GM12878 (cell line): ENCODE measurements at regions not wholly inside any gene's neighbourhood (a gene's known extent, or its start where the extent isn't known, plus 50 kb on each side); places are given as distances from the start of the nearest gene placed in this dataset.

Experiments
- ATAC-seq: fragments of 200-7000 bp; cut with Tn5 transposase; 3 replicates; pipeline ENCODE4 v1.9.1; 2020; ENCODE audit warnings: mild to moderate bottlenecking, moderate library complexity
- BruUV-seq: library from RNA; stranded (reverse); fragments of 400-500 nt; replicated peaks from 2 replicates; lab custom pipeline; 2021; lab: Mats Ljungman, UMichigan
- CTCF ChIA-PET: fragments of 300-600 bp; sonication (Branson Sonifier 250); formaldehyde crosslinking; extraction: SDS; loops from one replicate; lab custom pipeline; 2021; ENCODE audit warnings: inconsistent platforms; lab: Yijun Ruan, JAX
- POLR2A ChIA-PET: fragments of 350-600 bp; formaldehyde crosslinking; extraction: SDS; loops from one replicate; lab custom pipeline; 2021; ENCODE audit warnings: inconsistent platforms; lab: Charles Lee
- RAD21 ChIA-PET: fragments of 300-600 bp; sonication (Branson Sonifier 250); formaldehyde crosslinking; loops from one replicate; lab custom pipeline; 2023; ENCODE audit warnings: antibody characterized with exemption; ENCODE audit not compliant: unreplicated experiment; lab: Charles Lee
- SMC1A ChIA-PET: fragments of 300-600 bp; sonication (Branson Sonifier 250); formaldehyde crosslinking; loops from one replicate; lab custom pipeline; 2023; ENCODE audit not compliant: unreplicated experiment, uncharacterized antibody; lab: Charles Lee
- DNase-seq: peaks from one replicate; pipeline ENCODE4 v3.0.0-alpha.2; 2011; ENCODE audit warnings: low read depth, low spot score
- FAIRE-seq: peaks from 3 replicates; lab custom pipeline; 2011; peaks lifted over from hg19 to GRCh38; lab: Jason Lieb, UNC
- H2AFZ ChIP-seq: 2 replicates; pipeline ENCODE4 v1.6.0; 2011; ENCODE audit warnings: low read depth, low read length, control low read depth; ENCODE audit not compliant: control insufficient read depth
- H3K27ac ChIP-seq: 2 replicates; pipeline ENCODE4 v1.5.1; 2011; ENCODE audit warnings: control low read depth; ENCODE audit not compliant: control insufficient read depth, insufficient read depth
- H3K27me3 ChIP-seq, 2 experiments: replicated peaks in 1 of 2; 2 replicates each; pipeline versions ENCODE4 v1.6.0 to v1.6.1; 2011; ENCODE audit warnings: low read length in 1 of 2; ENCODE audit not compliant: control insufficient read depth in 2 of 2, insufficient read depth in 2 of 2
- H3K36me3 ChIP-seq, 2 experiments: 2 replicates each; pipeline ENCODE4 v1.5.1; 2011; ENCODE audit warnings: low read length in 1 of 2; ENCODE audit not compliant: control insufficient read depth in 2 of 2, insufficient read depth in 2 of 2
- H3K4me1 ChIP-seq: 2 replicates; pipeline ENCODE4 v1.6.1; 2011; ENCODE audit warnings: mild to moderate bottlenecking, low read length, moderate library complexity, mixed read lengths; ENCODE audit not compliant: control insufficient read depth, insufficient read depth
- H3K4me2 ChIP-seq: 2 replicates; pipeline ENCODE4 v1.6.0; 2011; ENCODE audit warnings: control low read depth; ENCODE audit not compliant: control insufficient read depth, insufficient read depth
- H3K4me3 ChIP-seq: fragments of 200-600 bp; sonication (generic); 2 replicates; pipeline ENCODE4 v1.5.1; 2016
- H3K79me2 ChIP-seq: 2 replicates; pipeline ENCODE4 v1.6.0; 2011; ENCODE audit warnings: low read length; ENCODE audit not compliant: control insufficient read depth, insufficient read depth
- H3K9ac ChIP-seq: 2 replicates; pipeline ENCODE4 v1.8.0; 2011; ENCODE audit warnings: low read length, control low read depth, mixed read lengths; ENCODE audit not compliant: control insufficient read depth, insufficient read depth
- H3K9me3 ChIP-seq: replicated peaks from 3 replicates; pipeline ENCODE4 v1.5.1; 2011; ENCODE audit warnings: mild to moderate bottlenecking, low read length; ENCODE audit not compliant: control insufficient read depth, insufficient read depth
- H4K20me1 ChIP-seq: 2 replicates; pipeline ENCODE4 v1.6.0; 2011; ENCODE audit not compliant: control insufficient read depth, insufficient read depth
- JUND ChIP-seq: IDR thresholded peaks from 2 replicates; pipeline ENCODE4 v1.6.1; 2012; ENCODE audit warnings: low read depth, mild to moderate bottlenecking, low read length, improper control_type of control experiment, moderate library complexity
- MTA3 ChIP-seq: IDR thresholded peaks from 2 replicates; pipeline ENCODE4 v1.6.1; 2012; ENCODE audit warnings: low read length, inconsistent platforms, borderline replicate concordance
- SRF ChIP-seq, 2 experiments: IDR thresholded peaks; 2 replicates each; pipeline ENCODE4 v1.6.1; 2011; ENCODE audit warnings: low read depth in 2 of 2, low read length in 2 of 2, mild to moderate bottlenecking in 1 of 2, moderate library complexity in 1 of 2
- TCF3 ChIP-seq: IDR thresholded peaks from 2 replicates; pipeline ENCODE4 v1.6.1; 2012; ENCODE audit warnings: low read depth, mild to moderate bottlenecking, low read length, borderline replicate concordance; ENCODE audit not compliant: insufficient read depth
- ZNF592 ChIP-seq: fragments of 450-650 bp; IDR thresholded peaks from 2 replicates; pipeline ENCODE4 v1.6.1; 2017; ENCODE audit warnings: mild to moderate bottlenecking, moderate library complexity
- WGBS: methylation state at CpG from one replicate; pipeline ENCODE4 v1.1.6; 2016; ENCODE audit warnings: low lambda C conversion rate; ENCODE audit not compliant: insufficient replicate concordance, insufficient coverage; ENCODE audit errors: missing lambda C conversion rate; 5-methylcytosine and 5-hydroxymethylcytosine counted together
- in situ Hi-C: fragments of 300-500 bp; cut with MboI; formaldehyde crosslinking; loops from 9 replicates; pipeline ENCODE4 v1.14.3; 2018; ENCODE audit warnings: mixed read lengths
- intact Hi-C: fragments of 100-400 bp; cut with micrococcal nuclease; formaldehyde crosslinking; loops from one replicate; pipeline ENCODE4 v1.14.2; 2022; ENCODE audit not compliant: unreplicated experiment

DNA sequence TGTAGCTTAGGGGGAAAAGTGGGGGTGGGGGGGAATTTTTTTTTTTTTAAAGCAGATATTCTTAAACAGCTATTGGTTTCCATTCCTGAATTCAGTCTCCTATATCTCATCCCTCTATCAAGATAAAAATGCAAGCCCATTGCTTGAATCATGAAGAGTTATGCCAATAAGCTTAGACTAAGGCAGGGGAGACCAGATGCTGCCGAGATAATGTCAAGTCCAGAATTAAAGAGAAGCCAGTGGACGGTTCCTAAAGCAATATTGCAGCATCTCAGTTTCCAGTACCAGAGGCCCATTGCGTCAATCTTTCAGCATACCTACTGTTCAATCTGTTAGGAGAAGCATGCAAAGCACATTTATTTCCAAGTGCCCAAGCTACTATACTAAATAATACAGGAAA lies 309.4 kb downstream of the BARHL2 start:
- no peak for FAIRE-seq
- Histone ChIP-seq H3K27me3 (no peaks in the 10 kb centered on the region), H3K79me2 (no peaks in the 10 kb centered on the region), H3K9ac (no peak overlapping the region), H3K4me2 (no peak overlapping the region), H2AFZ (no peak overlapping the region), H3K36me3 (no peaks in the 10 kb centered on the region), H3K4me3 (no peak overlapping the region), H3K27ac (no peak overlapping the region), H4K20me1 (no peaks in the 10 kb centered on the region), H3K4me1 (no peaks in the 10 kb centered on the region)
- ATAC-seq, result no peak
- ChIA-PET RAD21 (interaction anchor here (0.6 to 1.0 kb wide), 2 partner anchors 48 to 61 kb away, joined by 3 read pairs; no protein-coding TSS in a partner anchor), POLR2A (interaction anchor here (0.6 kb wide), 1 partner anchor 261 kb away, joined by 4 read pairs; no protein-coding TSS in a partner anchor), SMC1A (interaction anchor here (0.9 to 1.3 kb wide), 3 partner anchors 11 to 86 kb away, joined by 3 to 4 read pairs (median 3); no protein-coding TSS in a partner anchor), CTCF (interaction anchor here (1.5 to 1.9 kb wide), 2 partner anchors 21 to 37 kb away, joined by 3 to 6 read pairs; no protein-coding TSS in a partner anchor)
- no TSS peak for BruUV-seq
- intact Hi-C loops (no loop called here), in situ Hi-C loops (no loop called here)
- DNase-seq, result no peak
- WGBS, result 0% methylated on average over 3 of the region's 3 CpGs
- TF ChIP-seq SRF (IDR thresholded peaks at IDR 0.05; ENCODE audit: low read depth in 2 of 2, low read length in 2 of 2) (no peak), JUND (no peak), TCF3 (no peak), MTA3 (no peak), ZNF592 (no peak)
- TF ChIP-seq, all 136 proteins: peak for 0
- no peaks in the 10 kb centered on the region; the same call in 2 of the 3 replicates for H3K9me3 ChIP-seq
